HG03575 (cell line): ENCODE measurements at regions not wholly inside any gene's neighbourhood (a gene's known extent, or its start where the extent isn't known, plus 50 kb on each side); places are given as distances from the start of the nearest gene placed in this dataset.

Experiments used
- ATAC-seq: cut with Tn5 transposase; IDR thresholded peaks from one replicate; pipeline ENCODE4 v1.9.1; 2021; ENCODE audit not compliant: unreplicated experiment, insufficient number of reproducible peaks, low FRiP score; ENCODE audit errors: extremely low read depth

DNA sequence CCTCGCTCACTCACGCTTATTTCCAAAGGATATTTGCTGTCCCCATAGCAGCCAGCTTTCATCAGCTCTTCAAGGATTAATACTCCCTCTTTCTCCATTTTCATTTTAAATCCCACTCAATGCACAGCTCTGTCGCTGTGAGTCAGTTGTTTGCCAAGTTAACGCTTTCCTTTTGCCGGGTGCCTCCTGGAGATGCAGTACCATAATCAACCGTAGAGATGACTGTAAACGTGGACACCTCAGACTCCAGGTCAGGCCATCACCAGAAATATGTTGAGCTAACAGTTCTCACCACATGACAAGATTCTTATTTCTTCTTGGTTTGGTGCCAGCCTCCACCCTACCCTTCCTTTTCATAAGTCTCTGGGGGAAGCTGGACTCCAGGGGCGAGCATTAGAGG lies 66.6 kb upstream of the TAB2 start:
- no peak for ATAC-seq

DNA sequence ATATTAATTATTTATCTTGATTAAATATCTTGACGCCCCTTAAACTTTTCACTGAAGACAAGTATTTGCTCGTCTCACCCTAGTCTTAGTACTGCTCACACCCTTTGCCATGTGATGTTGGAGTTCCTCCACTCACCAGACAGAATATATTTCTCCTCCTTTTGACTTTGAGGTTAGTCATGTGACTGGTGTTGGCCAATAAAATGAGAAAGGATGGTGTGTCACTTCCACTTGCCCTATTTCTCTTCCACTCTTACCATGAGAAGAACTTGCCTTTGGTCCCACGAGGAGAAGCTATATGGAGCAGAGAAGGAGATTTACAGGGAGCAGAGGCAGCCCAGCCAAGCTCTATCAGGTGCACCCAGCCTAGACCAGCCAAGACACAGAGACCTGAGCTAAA lies 64.9 kb upstream of the TAB2 start:
- no peak for ATAC-seq

GRCh38 chr6:149254253-149254652 lies 63.3 kb upstream of the TAB2 start:
- ATAC-seq: no peak

DNA sequence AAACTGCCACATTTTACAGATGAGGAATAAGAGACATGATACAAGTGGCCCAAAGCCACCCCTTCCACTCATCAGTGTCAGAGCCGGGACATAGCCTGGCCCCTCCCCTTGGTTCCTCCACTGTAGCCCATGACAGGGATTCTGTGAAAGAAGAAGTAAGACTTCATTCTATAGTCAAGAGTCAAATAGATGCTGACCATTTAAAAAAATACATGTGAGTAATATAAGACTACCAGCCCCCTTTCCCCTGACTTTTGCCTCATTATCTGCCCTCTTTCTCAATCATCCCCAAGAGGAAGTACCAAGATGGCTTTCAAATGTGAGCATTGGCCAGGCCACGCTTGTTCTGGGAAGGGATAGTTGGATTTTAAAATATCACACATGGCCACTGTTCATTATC lies 57.8 kb upstream of the TAB2 start:
- no peak for ATAC-seq

GRCh38 chr6:149260214-149260874 lies 57.2 kb upstream of the TAB2 start:
- no peak for ATAC-seq

DNA sequence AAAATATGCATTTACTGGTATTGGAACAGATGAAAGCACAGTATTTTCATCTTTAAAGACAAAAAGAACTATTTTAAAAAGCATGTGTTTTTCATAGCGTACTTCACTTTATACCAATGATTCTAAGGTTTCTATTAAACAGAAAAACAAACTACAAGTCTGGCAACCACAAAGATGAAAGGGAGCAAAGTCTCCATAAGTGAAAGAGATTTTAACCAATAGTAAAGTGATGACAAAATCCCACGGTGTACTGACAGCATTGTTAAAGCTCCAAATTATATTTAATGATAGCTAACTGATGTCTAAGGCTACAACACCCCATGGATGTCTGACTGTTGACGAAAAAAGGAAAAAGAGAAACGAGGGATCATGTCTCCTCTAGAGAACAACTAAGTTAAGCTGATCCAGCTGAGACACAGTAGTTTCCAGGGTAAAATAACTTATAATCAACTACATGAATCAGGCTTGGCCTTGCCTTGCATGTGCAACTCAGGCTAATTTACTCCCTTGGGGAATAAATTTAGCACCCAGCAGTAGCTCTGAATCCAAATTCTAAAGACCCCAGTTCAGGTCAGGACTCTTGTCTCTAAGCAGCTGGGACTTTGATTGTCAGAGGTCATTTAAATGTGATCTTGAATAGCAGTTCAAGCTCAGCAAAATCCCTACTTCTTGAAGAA lies 56.0 kb upstream of the TAB2 start:
- no peak for ATAC-seq

DNA sequence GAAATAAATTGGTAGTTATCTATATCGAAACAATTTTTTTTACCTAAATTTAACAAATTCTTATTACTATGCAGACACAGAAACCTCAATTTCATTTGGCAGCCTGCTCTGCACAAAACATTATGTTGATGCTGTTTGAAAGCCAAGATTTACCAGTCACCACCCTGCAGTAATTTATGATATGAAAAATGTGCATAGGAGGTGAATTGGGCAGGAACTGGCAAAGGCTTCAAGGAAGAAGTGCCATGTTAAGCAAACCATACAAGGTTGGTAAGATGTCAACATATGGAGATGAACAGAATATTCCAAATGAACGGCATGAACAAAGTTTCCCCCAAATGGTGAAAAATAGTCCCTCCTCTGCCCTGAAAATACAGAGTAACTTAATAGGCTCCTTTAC lies 54.2 kb upstream of the TAB2 start:
- ATAC-seq: no peak

- ATAC-seq: no peak
Observed at GRCh38 chr6:149264629-149265028, 52.9 kb upstream of the TAB2 start.

GRCh38 chr6:149265945-149266344 lies 51.6 kb upstream of the TAB2 start:
- ATAC-seq: no peak

- ATAC-seq: peak; percentile 63
Observed at GRCh38 chr6:149266659-149267058, 50.9 kb upstream of the TAB2 start.

DNA sequence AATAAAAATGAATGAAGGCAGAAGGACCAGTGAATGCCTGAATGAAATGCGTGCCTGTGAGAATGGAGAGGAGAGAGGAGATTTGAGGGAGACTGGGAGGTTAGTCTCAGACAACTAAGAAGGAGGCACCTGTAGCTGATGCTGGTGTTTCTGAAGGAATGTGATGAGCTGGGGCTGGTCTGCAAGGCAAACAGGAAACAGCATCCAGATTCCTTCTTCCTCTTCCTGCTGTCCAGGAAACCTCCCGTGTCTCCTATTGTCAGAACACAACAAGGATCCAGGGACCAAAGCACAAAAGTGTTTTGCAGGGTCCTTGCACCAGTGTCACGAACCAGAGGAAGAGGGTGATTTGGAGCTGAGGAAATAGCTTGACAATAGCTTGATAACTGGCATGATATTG lies 50.4 kb upstream of the TAB2 start:
- ATAC-seq: no peak

GRCh38 chr6:149267513-149268043 lies 49.9 kb upstream of the TAB2 start:
- no peak for ATAC-seq
